NCI-H510A treated with DMSO at 0.1 percent for 48 hours (cell line): ENCODE measurements at regions not wholly inside any gene's neighbourhood (a gene's known extent, or its start where the extent isn't known, plus 50 kb on each side); places are given as distances from the start of the nearest gene placed in this dataset.

Source experiments
- DNase-seq: peaks from one replicate; lab custom pipeline; 2025; lab: John Stamatoyannopoulos, UW

- no peak for DNase-seq
Measured at GRCh38 chr5:135218790-135219568, 180.1 kb downstream of the MACROH2A1 start.

GRCh38 chr5:135218486-135218755 lies 180.6 kb downstream of the MACROH2A1 start:
- DNase-seq, result no peak

- no peak for DNase-seq
Measured at GRCh38 chr5:135217669-135218485, 181.2 kb downstream of the MACROH2A1 start.

- no peak for DNase-seq
Measured at GRCh38 chr5:135216471-135217343, 182.3 kb downstream of the MACROH2A1 start.

GRCh38 chr5:135215617-135216470 lies 181.8 kb upstream of the PITX1 start:
- DNase-seq, result no peak

- DNase-seq, result no peak
Measured at GRCh38 chr5:135214897-135215616, 181.0 kb upstream of the PITX1 start.

- DNase-seq, result no peak
Measured at GRCh38 chr5:135213466-135214239, 179.6 kb upstream of the PITX1 start.

GRCh38 chr5:135213027-135213386 lies 179.0 kb upstream of the PITX1 start:
- DNase-seq, result no peak

DNA sequence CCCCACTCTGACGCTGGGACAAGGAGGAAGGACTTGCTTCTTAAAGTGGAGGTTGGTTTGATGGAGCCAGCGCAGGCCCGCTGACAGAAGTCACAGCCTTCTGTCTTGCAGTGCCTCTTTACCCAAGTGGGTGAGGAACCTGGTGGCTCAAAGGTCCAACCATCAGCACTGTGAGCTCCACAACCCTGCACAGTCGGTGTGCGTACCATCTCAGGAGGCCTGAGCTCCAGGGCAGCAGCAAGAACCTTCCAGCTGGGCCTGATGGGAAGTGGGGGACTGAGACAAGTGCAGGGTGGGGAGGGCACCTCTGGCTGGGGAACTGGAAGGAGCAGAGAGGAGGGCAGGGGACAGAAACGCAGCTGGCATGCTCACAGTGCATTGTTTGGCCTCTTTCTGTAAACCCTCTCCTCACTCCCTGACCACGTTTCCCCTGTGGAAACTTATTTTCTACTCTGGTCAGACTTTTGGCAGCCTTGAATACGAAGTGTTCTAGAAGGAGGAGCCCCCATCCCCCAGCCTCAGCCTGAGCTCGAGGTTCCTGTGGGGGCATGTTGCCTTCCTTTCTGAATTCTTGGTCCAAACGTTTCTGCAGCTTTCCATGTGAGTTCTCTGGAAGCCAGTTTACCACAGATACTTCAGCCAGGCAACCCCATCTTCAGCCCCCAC lies 178.5 kb upstream of the PITX1 start:
- no peak for DNase-seq

DNA sequence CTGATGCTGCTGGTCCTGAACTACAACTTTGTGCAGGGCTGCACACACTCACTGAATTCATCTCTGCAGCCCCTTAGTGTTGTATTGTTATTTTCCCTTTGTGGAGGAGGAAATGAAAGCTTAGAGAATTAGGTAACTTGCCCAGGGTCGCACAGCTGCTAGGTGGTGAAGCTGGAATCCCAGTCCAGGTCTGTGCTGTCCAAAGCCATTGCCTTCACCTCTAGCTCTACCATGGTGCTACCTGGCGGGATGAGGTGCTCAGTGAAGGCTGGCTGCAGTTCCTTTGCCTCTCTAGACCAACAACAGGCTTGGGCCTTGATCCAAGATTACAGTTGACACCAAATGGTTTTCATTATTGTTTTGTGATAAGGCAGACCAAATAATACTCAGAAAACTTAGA lies 177.8 kb upstream of the PITX1 start:
- no peak for DNase-seq

DNA sequence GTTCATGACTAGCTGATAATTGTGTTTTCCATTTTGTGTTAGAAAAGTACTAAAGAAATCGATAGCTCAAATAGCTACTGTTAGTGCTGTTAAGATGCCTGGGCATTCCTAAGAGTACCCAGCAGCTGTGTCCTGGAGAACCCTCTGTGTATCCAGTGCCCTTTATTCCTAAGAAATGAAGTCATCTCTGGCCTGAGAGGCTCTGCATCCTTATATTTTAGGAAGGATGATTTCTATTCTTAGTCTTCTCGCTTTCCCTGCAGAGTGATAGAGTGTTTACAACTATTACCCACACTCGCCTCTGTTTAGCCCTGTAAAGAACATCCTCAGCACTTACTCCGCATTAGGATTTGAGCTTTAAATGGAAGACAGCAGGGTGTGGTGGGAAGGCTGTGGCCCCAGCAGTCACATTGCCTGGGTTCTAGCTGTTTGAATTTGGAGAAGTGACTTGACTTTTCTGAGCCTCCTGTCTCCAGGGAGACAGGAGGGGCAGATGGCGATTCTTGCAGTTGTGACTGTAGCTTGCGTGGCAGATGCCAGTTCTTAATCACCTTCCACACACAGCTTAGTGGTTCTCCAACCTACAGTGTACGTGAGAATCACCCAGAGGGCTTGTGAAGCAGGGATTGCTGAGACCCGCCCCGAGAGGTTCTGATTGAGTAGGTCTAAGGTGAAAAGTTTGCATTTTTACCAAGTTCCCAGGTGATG lies 177.2 kb upstream of the PITX1 start:
- DNase-seq, result no peak

DNA sequence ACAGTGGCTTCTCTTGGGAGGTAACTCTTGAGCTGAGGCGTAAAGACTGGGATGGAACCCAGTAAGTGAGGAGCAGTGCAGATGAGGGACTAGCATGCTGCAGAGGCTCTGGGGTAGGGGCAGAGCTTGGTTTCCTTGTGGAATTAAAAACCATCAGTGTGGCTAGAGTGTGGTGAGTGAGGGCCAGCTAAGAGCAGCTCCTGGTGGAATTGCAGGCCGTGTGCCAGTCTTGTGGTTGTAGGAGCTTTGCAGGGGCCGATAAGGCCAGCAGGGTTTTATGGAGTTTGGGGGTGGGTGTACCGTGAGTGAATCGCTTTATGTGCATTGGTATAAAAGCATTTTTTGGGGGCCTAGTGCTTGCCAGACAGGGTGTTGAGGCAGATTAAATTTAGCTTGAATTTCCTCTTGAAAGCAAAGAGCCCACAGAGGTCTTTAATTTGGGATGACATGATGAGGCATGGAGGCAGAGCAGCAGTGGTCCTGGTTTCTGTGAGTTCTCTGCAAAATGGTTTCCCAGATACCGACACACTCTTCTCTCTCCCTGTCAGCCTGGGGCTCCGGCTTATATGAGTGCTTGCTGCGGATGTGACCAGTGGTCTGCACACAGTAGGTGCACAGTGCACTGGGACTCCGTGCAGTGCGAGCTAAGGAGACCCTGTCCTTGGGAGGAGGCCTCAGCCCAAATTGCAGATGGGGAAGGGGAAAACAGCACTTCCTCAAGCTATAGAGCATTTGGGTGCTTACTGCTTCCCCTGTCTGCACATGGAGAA lies 176.4 kb upstream of the PITX1 start:
- no peak for DNase-seq

DNA sequence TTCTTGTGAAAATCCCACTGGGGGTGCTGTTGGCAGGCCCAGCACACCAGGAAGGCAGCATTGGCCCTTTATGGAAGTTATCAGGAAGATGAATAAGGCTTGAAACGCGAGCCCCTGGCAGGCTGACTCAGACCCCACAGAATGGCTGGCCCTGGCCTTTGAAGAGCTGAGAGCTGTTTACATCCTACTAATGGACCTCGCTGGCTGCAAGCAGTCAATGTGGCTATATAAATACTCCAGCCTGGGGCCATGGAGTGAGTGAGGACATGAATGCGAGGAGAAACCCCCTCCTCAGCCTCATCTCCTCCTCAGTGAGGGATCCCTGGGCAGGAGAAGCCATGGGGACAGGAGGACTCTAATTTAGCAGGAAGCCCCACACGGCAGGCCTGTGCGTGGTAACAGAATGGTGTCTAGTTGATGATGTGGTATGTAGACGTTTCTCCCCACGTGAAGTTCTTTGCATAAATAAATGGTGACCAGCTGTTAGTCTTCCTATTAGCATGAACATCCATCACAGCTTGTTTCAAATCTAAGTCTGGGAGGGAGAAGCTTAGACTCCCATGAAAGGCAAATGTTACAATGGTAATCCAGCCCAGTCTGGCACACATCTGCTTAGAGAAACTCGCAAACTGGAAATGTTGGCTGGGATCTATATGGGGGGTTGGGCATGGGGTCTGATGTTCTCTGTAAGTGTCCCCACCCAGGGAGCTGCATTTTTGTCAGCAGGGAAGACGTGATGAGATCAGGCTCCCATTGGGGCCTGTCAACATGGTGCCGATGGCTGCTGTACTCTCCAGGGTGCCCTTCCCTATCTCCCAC lies 175.1 kb upstream of the PITX1 start:
- DNase-seq, result peak; percentile 6

GRCh38 chr5:135208555-135208902 lies 174.5 kb upstream of the PITX1 start:
- DNase-seq, result no peak

- no peak for DNase-seq
Measured at GRCh38 chr5:135207866-135208265, 173.8 kb upstream of the PITX1 start.

DNA sequence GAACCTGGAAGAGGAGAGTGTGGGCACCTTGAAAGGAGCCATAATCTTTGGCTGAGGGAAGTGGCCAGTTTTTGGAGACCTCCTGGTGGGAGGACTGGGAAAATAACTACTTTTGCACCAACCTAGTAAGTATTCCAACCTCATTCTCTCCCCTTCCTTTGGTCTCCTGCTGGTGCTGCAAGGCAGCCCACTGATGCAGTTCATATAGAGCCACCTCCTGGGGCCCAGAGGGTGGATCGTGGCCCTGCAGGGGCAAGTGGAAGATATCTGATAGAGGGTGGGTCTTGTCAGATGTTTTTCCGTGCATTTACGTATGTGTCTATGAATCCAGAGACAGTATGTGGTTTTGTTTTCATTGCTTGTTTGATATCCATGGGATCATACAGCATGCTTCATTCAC lies 172.8 kb upstream of the PITX1 start:
- DNase-seq, result no peak

- DNase-seq, result no peak
Measured at GRCh38 chr5:135205632-135206349, 171.8 kb upstream of the PITX1 start.
